ENCODE measurements at regions not wholly inside any gene's neighbourhood (a gene's known extent, or its start where the extent isn't known, plus 50 kb on each side); places are given as distances from the start of the nearest gene placed in this dataset.
"Not testable (repeated sequence)": the region's sequence is repeated elsewhere in the genome, so short reads cannot be mapped to it uniquely, and the experiment has no call there.

- not testable (repeated sequence) for TF ChIP-seq POLR2A (IDR thresholded peaks at IDR 0.05; ENCODE audit: low read depth); POLR2AphosphoS5 (IDR thresholded peaks at IDR 0.05); CTCF (IDR thresholded peaks at IDR 0.05); EP300 (IDR thresholded peaks at IDR 0.05)
Observed at GRCh38 chr7:67328257-67328656, 331.6 kb downstream of the TYW1 start.

Data from esophagus muscularis mucosa (tissue), 4 donors.